Mucosa of gallbladder (tissue), 1 donor: ENCODE measurements at regions not wholly inside any gene's neighbourhood (a gene's known extent, or its start where the extent isn't known, plus 50 kb on each side); places are given as distances from the start of the nearest gene placed in this dataset.

ENCODE experiments used
- DNase-seq: peaks from one replicate; pipeline ENCODE4 v3.0.0-alpha.2; 2020; ENCODE audit warnings: low spot score
- donor health status: DM: no; HTN: no; CAD: no.

DNA sequence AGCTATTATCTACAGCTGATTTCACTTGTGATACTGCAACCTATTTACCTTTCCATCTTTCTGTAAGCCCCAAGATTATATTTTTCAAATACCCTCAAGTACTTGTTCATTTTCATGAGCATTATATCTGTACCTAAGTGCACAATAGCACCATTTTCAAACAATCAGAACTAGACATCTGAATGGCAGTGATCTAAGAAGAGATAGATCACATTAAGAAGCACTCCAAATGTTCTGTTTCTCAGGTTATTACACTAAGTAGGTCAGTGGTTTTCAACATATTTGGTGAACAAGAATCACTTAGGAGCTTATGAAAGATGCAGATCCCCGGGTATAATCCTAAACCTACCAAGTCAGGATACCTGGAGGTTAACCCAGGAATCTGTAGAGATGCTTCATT is 872.7 kb downstream of the DCDC2C start:
- DNase-seq = no peak

DNA sequence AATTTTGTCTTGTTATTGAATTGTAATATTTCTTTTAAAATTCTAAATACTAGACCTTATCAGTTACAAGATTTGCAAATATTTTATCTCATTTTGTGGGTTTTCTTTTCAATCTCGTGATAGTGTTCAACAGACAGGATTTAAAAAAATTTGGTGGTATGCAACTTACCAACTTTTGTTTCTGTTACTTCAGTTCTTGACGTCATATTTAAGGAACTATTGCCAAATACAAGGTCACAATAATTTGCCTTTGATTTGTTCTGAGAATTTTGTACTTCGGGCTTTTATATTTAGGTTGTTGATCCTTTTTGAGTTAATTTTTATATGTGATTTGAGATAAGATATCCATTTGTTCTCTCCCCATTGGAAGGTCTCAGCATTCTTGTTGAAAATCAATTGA is 876.6 kb downstream of the DCDC2C start:
- no peak for DNase-seq

DNA sequence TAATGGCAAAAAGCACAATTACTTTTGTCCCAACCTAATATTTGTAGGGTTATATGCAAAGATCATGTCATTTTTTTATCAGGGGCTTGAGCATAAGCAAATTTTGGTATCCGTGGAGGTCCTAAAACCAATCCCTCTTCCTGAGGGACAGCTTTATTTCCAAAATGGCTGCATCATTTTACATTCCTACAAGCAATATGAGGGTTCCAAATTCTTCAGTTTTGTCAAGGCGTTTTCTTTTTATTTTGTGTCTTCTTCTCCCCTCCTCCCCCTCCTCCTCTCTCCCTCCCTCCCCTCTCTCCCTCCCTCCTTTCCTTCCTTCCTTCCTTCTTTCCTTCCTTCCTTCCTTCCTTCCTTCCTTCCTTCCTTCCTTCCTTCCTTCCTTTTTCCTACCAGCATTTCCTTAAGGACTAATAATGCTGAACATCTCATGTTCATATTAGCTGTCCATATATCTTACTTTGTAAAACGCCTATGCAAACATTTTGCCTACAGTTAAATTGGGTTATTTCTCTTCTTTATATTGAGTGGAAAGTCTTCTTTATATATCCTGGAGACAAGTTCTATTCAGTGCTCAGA is 881.8 kb downstream of the DCDC2C start:
- no peak for DNase-seq

DNA sequence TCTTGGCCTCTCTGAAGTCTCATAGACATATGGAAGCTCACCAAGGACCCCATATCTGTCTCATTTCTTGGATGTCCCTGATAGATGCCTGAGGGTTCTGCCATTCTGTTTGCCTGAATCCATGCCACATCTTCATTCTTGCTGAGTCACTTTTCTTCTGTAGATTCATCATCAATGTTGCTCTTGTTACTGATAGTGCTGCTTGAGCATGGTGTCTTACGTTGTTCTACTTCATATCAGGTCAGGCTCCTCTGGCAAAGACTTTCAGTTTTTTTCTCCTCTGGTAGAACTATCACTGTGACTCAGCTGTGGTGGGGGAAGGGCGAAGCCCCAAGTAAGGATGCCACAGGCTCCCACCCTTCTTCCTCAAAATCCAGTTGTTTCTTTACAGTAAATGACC is 885.2 kb downstream of the DCDC2C start:
- DNase-seq = no peak

DNA sequence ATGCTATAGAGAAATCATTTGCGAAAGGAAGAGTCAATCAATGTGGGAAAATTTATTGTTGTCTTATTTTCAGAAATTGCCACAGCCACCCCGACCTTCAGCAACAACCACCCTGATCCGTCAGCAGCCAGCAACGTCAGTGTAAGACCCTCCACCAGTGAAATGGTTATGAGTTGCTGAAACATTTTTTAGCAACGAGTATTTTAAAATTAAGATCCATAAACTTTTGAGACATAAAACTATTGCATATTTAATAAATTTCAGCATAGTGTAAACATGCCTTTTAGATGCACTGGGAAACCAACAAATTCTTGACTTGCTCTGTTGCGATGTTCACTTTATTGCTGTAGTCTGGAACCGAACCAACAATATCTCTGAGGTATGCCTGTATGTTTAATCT is 887.9 kb downstream of the DCDC2C start:
- no peak for DNase-seq

DNA sequence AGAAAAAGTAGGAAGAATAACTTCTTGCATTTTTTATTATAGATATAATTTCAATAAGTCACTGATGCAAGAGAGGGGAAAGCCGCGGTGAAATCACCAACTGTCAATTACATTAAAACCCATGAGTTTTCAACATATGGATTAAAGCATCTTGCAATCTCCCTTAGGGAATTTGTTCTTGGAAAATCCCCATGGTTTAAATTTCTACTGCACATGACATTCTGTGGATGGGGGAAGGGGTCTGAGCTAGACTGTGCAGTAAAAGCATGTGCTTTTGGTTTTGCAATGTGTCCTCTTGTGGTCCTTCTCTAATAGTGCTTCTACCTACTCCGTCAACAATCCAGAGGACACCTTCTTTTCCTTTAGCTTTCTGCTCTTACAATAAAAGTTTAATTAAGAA is 894.0 kb downstream of the DCDC2C start:
- DNase-seq = no peak

DNA sequence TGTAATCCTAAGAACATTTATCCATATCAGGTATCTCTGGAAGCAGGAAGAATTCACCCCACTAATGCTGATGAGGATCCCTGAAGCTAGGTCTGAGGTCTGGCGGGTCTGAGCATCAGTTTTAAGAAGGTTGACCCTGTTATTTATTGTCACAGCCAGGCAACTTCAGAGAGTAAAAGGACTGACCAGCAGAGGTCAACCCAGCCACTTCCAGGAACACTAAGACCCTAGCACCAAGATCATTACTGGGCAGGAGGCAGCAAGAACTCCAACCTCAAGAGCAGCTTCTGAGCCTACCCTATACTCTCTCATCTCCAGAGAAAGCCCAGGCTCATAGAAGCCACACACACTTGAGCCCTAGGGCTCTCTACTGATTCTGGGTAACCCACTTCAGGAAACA is 901.4 kb downstream of the DCDC2C start:
- no peak for DNase-seq

DNA sequence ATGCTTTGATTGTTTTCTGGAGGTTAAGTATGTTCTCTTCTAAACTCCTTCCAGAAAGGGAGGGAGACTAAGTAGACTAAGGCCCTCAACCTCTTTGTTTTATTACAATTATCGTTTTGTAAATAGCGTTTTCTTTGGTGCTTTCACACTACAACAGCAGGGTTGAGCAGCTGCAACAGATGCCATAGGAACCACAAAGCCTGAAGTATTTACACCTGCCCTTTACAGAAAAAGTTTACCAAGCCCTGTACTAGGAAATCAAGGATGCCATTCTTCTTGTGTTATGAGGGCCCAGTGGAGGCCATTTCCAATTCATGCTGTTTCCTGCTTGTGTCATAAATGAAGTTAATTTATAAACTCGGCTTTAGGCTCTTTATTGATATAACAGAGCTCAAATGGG is 914.8 kb downstream of the DCDC2C start:
- no peak for DNase-seq

DNA sequence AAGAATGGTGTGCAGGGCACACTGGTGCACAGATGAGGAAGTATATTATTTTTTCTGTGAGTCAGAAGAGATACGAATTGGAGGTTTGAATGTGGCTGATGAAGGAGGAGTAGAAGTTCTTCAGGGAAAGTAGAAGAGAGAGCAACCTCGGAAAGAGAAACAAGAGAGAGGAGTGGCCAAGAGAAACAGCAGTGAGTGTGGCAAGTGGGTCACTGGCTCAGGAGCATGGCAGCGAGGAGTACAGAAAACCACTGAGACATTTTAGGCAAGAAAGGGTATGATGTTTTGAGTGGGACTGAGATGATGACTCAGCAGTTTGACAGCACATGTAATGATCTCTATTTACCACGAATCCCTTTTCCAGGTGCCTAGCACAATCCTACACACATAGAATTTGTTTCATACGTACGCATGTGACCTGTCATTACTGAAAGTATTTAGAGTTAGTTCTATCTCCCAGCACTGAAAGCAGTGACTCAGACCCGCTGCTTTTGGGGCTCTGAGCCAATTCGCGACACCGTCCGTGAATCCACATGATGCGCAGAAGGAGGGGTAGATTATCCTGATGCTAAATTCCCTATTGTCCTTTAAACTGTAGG is 915.4 kb downstream of the DCDC2C start:
- no peak for DNase-seq

DNA sequence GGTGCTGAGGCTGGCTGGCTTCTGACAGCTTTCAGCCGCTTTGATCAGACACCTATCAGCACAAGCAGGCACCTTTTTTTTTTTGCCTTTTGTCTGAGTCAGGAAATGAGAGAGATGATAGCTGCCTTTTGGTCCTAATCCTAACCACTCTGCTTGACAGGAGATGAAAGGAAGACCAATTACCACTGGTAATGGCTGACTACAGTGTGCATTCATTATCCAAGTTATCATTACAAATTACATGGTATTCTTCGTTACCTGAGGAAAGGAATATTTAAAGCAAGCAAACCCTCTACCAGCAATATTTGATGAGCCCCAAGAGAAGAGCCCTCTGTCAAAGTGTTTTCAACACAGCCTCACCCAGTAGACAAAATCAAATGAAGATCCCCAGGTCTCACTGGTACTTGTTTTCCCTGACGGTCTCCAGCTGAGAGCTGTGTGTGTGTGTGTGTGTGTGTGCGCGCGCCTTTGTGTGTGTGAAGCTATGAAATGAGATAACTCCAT is 925.7 kb downstream of the DCDC2C start:
- DNase-seq = no peak

DNA sequence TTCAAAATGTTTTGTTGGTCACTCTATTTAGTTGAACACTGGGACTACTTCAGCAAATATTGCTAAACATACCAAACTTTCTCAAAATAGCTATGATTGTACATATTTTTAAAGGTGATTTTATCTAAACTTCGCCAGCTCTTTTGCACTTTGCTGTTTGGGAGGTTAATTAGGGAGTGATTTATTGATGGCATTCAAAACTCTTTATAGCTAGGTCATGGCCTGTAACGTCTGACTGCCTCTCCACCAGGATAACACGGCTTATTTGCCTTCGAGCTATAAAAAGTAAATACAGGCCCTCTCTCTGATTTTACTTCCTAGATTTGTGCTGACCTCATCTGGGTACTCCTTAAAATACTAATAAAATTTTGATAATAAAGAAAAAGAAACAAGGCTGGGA is 931.9 kb downstream of the DCDC2C start:
- DNase-seq = no peak

DNA sequence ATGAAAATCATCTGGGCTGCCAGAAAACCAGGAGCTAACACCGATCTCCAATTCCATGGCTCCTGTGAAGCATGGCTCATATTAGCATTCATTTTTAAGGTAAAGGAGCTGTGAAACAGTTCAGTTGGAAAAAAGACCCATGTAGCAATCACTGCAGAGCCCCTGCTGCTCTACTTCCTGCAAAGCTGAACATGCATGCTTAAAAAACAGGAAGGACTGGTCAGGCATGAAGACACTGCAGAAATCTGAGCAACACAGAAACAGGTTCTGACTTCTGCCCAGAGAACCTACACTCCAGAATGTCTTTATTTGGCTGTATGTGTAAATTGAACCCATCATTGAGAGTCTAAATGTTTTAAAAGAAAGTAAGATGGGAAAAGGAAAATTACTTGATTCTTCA is 950.6 kb downstream of the DCDC2C start:
- DNase-seq = no peak

DNA sequence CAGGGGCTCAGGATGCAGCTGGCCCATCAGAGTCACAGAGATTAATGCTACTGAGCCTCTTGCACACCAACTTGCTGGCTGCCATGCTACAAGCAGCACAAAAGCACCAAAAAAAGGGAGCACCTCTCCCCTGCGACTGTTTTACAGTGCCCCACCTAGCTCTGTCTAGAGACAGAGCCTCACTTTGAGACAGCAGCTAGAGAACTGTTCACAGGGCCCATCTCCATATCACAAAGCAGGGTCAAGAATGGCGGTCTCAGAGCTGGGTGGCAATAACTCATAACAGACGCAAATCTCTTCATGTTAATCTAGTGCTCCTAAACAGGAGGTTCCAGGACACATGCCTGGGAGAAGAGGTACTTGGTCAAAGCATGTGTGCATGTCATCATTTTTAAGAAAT is 953.0 kb downstream of the DCDC2C start:
- DNase-seq = no peak

DNA sequence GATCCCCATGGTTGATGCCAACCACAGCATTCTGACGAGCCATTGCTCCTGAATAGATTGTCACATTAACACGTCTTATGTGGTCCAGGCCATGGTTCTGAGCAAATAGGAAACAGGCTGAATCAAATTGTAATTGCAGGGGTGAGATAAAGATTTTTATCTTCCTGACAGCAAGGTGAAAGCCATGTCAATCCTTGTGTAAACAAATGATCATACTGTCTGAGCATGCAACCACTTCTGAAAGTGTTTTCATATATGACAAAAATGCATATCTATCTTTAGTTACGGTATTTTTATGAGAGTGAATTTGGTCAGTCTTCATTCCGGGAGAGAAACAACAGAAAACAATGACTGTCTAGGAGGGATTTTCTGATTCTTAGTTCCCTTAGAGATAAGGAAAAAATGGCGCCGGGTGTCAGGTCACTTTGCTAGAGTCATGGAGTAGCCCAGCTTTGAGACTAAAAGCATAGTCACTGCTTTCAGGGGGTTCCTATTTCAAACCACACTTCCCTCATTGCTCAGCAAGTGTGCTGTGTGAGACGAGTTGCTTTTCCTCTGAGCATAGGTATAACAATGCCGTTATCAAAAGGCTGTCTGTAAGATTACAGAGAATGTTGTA is 958.9 kb downstream of the DCDC2C start:
- no peak for DNase-seq

DNA sequence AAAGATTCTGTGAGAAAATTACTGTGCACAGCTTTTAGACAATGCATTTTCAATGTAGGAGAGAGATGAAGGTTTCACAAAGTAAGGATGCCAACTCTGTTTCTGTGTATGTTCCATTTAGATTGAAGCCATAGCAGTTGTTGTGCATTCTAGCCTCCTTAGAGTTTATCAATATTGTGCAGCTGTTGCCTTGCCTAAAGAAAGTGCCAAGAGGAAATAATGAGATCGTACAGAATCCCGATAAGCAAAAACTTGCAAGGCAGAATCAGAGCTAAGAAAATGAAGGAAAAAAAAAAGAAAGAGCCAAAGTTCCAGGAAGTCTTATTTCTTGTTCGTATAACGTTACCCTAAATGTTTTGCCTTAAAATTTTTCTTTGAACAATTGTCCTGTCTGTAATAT is 965.0 kb downstream of the DCDC2C start:
- no peak for DNase-seq

DNA sequence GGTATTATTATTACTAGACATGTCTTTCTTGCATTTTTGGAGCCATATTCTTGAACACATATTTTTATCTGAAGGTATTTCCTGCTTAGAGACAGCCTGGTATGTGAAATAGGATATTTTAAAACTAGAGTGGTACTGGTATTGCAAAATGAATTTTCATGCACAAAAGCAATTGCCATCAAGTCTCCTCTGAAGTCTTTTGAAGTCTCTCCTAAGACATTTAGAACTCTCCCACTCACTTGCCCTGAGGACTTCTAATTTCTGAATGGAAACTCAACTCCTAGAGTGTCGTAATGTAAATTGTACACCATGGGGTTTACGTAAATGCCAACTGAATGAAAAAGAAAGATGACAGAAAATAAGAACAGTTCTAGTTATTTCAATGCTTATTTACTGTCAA is 967.0 kb downstream of the DCDC2C start:
- no peak for DNase-seq

DNA sequence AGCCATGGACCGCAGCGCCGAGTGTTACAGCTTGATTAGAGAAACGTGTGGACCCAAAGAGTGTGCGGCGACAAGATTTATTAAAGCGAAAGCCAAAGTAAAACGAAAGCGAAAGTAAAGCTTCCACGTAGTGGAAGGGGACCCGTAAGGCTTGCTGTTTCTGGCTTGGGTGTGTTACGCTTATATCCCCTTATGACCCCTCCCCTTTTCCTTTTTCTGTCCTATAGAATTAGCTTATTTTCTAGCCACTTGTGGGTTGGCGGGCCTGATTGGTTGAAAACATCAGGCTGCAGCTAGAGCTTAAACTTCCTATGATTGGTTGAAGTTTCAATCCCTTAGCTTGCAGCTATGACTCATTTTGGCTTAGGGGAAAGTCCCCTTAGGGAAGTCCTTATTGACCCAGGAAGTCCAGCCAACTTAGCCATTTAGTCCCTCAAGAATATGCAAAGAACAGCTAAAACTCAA is 969.7 kb downstream of the DCDC2C start:
- DNase-seq = no peak

DNA sequence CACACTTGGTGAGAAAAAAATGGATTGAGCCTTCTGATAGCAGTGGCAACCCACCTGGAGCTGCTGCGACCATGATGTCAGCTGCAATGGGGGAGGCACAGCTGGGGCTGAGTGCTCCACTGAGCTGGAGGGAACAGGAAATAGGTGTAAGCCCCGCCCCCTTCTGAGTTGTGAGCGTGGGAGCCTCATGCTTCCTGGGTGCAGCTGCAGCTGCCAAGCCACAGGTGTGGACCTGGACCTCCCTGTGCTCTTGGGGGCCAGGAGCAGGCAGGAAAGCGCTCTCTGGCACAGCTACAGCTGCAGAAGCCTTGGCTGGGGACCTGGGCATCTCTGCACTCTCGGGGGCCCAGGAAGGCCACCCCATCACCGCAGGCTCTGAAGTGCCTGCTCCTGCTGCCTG is 970.6 kb downstream of the DCDC2C start:
- DNase-seq = no peak

DNA sequence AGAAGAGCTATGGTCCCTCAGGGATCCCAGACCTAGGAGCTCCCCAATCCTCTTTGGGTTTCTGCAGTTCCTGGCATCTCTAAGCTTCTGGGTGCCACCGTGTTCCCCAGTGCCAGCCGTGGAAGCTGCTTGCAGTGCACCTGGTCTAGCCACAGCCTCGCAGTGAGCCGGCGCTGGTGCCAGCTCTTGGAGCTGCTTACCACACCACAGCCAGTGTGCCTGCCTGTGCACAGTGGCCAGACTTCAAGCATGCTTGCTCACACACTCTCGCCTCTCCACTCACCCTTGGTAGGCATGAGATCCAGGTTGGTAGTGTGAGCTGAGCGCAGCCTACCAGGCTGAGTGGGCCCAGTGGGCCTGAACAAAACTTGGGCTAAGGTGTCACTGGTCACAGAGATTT is 971.9 kb downstream of the DCDC2C start:
- no peak for DNase-seq

DNA sequence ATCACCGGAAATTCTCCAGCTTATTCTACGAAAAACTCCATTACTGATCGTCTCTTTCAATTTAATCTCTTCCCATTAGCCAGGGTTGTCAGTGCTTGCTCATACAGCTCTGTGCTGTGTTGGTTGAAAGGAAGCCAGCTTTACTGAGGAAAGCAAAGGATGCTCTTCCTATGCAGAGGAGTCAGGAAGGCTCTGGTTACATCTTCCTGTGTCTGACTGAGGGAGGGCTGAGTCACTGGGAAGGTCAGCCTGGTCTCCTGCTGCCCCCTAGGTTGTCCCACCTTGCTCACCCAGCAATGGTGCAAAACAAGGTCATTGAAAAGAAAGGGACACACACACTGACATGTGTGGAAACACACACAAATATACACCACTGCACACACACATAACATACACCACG is 975.6 kb downstream of the DCDC2C start:
- no peak for DNase-seq

DNA sequence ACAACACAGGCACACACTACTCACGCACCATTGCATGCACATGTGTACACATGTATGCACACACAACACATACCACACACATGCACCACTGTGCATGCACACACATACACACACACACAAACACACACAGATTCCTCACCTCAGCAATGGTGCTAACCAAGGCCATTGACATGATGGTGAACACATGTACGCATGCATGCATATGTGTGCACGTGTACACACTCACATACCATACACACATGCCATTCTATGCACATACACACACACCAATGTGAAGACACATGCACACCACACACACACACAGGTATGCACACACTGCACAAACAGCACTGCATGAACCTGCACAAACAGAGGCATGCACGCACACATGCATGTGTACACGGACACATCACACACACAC is 976.0 kb downstream of the DCDC2C start:
- no peak for DNase-seq

DNA sequence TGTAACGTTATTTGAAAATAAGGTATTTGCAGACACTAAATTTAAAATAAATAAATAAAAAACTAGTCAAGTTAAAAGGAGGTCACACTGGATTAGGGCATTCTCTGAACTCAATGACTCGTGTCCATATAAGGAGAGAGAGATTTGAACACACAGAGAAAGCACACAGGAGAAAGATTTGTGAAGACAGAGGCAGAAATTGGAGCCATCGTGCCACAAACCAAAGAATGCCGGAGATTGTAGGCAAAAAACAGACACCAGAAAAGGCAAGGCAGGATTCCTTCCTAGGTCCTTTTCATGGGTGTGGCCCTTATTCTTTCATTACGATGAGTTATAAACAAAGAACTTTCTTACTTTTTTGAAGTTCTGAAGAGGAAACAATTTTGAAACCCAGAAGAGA is 981.5 kb downstream of the DCDC2C start:
- no peak for DNase-seq

DNA sequence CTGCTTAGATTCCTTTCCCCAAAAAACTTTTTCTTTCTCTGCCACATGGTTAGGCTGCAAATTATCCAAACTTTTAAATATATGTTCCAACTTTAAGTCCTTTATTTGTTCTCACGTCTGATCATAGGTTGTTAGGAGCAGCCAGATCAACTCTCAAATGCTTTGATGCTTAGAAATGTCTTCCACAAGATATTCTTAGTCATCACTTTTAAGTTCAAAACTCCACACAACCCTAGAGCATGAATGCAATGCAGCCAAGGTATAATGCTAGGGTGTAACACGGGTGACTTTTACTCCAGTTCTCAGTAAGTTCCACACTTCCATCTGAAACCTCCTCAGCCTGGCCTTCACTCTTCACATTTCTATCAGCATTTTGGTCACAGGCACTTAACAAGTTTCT is 987.5 kb downstream of the DCDC2C start:
- DNase-seq = no peak

DNA sequence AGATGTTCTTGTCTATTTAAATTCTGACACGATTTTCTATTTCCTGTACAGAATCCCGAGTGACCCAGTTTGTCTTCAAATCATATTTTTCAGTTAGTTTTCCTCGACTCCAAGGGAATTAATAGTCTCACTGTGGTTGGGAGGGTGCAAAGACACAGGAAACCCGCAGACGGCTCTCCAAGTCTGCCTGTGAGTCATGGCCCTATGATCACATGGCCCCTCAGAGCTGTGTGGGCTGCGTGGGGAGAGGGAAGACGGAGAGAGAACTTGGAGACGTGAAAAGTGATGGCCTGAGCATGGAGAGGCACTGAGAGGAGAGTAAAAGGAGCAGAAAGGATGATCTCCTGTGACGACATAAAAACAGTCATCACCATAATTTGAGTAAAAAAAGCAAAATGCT is 989.9 kb downstream of the DCDC2C start:
- DNase-seq = no peak
